ENCODE measurements at regions not wholly inside any gene's neighbourhood (a gene's known extent, or its start where the extent isn't known, plus 50 kb on each side); places are given as distances from the start of the nearest gene placed in this dataset.

- peak overlapping the region; percentile 40 for H2AFZ ChIP-seq (ENCODE audit: low read length, unreplicated experiment)
Observed at GRCh38 chr6:47103931-47104330, 61.8 kb upstream of the ADGRF1 start.

GRCh38 chr6:47102331-47102730 lies 60.2 kb upstream of the ADGRF1 start:
- Histone ChIP-seq H3K27ac (ENCODE audit: low read depth, low read length) (no peak overlapping the region), H2AFZ (ENCODE audit: low read length, unreplicated experiment) (no peak overlapping the region), H3K27me3 (ENCODE audit: insufficient read depth, low read length) (no peaks in the 10 kb centered on the region), H3K79me2 (ENCODE audit: control insufficient read depth, insufficient read depth, low read length, unreplicated experiment) (no peaks in the 10 kb centered on the region), H3K36me3 (ENCODE audit: insufficient read depth, low read length) (no peaks in the 10 kb centered on the region), H3K4me3 (ENCODE audit: low read depth, low read length) (no peak overlapping the region), H3K4me1 (ENCODE audit: control insufficient read depth, insufficient read depth, low read length, unreplicated experiment) (peaks cover 21% of the 10 kb centered on the region)

More at GRCh38 chr6:47103931-47104330, 61.8 kb upstream of the ADGRF1 start:
- Histone ChIP-seq H3K4me1 (ENCODE audit: control insufficient read depth, insufficient read depth, low read length, unreplicated experiment) (peaks cover 12% of the 10 kb centered on the region), H3K27me3 (ENCODE audit: insufficient read depth, low read length) (no peaks in the 10 kb centered on the region), H3K4me3 (ENCODE audit: low read depth, low read length) (no peak overlapping the region), H3K36me3 (ENCODE audit: insufficient read depth, low read length) (no peaks in the 10 kb centered on the region), H3K27ac (ENCODE audit: low read depth, low read length) (peak overlapping the region; percentile 16; the same call in 1 of the 2 replicates), H3K79me2 (ENCODE audit: control insufficient read depth, insufficient read depth, low read length, unreplicated experiment) (no peaks in the 10 kb centered on the region)

GRCh38 chr6:47098570-47098993 lies 56.5 kb upstream of the ADGRF1 start:
- no peak overlapping the region for H3K27ac ChIP-seq (ENCODE audit: low read depth, low read length)
- peak overlapping the region; percentile 1 for H2AFZ ChIP-seq (ENCODE audit: low read length, unreplicated experiment)
- no peak overlapping the region for H3K4me3 ChIP-seq (ENCODE audit: low read depth, low read length)
- no peaks in the 10 kb centered on the region for H3K79me2 ChIP-seq (ENCODE audit: control insufficient read depth, insufficient read depth, low read length, unreplicated experiment)
- H3K4me1 ChIP-seq (ENCODE audit: control insufficient read depth, insufficient read depth, low read length, unreplicated experiment) = peaks cover 10% of the 10 kb centered on the region
- H3K36me3 ChIP-seq (ENCODE audit: insufficient read depth, low read length) = no peaks in the 10 kb centered on the region
- no peaks in the 10 kb centered on the region for H3K27me3 ChIP-seq (ENCODE audit: insufficient read depth, low read length)

DNA sequence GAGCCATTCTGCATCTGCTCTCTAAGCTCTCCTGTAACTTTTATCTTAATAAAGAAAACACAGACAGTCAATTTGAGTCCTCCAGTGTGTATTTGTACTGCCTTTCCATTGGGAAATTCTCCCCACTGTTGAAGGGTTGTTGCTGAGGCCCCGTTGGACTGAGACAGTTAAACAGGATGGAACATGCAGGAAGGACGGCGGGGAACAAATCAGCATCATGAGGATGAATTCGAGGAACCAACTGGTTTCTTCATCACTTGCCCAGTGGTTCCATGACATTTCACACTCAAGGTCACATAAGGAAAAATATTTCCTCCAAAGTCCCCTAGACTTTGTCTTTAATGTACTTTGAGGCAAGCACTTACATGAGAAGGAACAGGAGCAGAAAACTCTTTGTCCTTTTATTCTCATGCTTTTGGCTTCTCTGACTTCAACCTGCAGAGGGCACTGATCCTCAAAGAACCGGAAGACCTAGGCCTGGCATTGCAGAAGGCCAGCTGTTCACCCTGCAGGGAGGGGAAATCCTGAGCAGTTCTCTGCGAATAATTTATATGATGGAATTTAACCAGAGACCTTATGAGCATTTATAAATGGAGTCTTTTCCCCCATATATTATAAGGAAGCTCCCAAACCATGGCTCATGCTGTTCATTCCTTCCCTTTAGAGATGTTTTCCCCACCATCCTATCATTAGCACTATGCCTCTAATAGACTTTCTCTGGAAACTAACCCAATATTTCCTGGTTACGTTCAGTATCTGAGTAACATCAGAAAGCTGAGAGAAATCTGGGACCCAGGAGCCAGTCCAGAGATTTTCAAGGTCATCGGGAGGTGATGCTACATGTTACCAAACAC lies 55.2 kb upstream of the ADGRF1 start:
- Histone ChIP-seq H3K4me3 (ENCODE audit: low read depth, low read length) (no peak overlapping the region), H3K79me2 (ENCODE audit: control insufficient read depth, insufficient read depth, low read length, unreplicated experiment) (no peaks in the 10 kb centered on the region), H3K4me1 (ENCODE audit: control insufficient read depth, insufficient read depth, low read length, unreplicated experiment) (peaks cover 9% of the 10 kb centered on the region), H3K36me3 (ENCODE audit: insufficient read depth, low read length) (no peaks in the 10 kb centered on the region), H3K27ac (ENCODE audit: low read depth, low read length) (no peak overlapping the region), H3K27me3 (ENCODE audit: insufficient read depth, low read length) (no peaks in the 10 kb centered on the region), H2AFZ (ENCODE audit: low read length, unreplicated experiment) (no peak overlapping the region)

- Histone ChIP-seq H3K79me2 (ENCODE audit: control insufficient read depth, insufficient read depth, low read length, unreplicated experiment) (no peaks in the 10 kb centered on the region), H3K36me3 (ENCODE audit: insufficient read depth, low read length) (no peaks in the 10 kb centered on the region), H3K4me3 (ENCODE audit: low read depth, low read length) (no peak overlapping the region), H2AFZ (ENCODE audit: low read length, unreplicated experiment) (no peak overlapping the region), H3K27me3 (ENCODE audit: insufficient read depth, low read length) (no peaks in the 10 kb centered on the region), H3K4me1 (ENCODE audit: control insufficient read depth, insufficient read depth, low read length, unreplicated experiment) (peaks cover 9% of the 10 kb centered on the region), H3K27ac (ENCODE audit: low read depth, low read length) (no peak overlapping the region)
Observed at GRCh38 chr6:47096211-47096895, 54.2 kb upstream of the ADGRF1 start.

DNA sequence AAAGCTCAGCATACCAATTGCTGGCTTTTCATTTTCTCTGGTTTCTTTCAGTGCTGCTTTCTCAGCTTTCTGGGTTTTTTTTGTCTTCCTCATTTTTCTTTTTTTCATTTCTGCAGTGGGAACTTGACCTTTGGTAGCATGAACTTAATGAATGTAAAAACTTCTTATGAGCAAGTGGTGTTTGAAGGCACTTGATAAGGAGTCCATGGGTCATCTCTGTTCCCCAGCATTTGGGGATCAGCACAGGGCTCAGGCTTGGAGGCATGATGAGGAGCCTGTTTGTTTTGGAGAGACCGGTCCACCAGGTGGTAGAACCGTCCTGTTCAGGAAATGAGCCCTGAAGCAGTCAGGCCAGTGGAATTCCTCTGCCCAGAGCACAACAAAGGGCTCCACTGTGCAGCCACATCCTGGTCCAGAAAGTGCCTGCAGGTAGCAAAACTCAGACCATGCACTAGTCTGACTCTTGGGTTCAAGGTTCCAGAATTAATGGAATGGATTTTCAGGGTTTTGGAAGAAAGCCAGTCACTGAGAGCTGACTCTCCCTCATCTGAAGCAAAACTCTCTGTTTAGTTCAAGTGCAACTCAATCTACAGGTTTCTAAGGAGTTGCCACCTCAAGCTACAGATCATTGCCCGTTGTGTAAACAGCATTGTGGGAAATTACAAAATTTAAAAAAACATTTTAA lies 52.3 kb upstream of the ADGRF1 start:
- no peak overlapping the region for H3K27ac ChIP-seq (ENCODE audit: low read depth, low read length)

GRCh38 chr6:47093169-47093568 lies 51.0 kb upstream of the ADGRF1 start:
- Histone ChIP-seq H3K27me3 (ENCODE audit: insufficient read depth, low read length) (no peaks in the 10 kb centered on the region), H3K79me2 (ENCODE audit: control insufficient read depth, insufficient read depth, low read length, unreplicated experiment) (no peaks in the 10 kb centered on the region), H3K27ac (ENCODE audit: low read depth, low read length) (no peak overlapping the region), H3K4me3 (ENCODE audit: low read depth, low read length) (no peak overlapping the region), H3K4me1 (ENCODE audit: control insufficient read depth, insufficient read depth, low read length, unreplicated experiment) (peaks cover 4% of the 10 kb centered on the region), H3K36me3 (ENCODE audit: insufficient read depth, low read length) (no peaks in the 10 kb centered on the region), H2AFZ (ENCODE audit: low read length, unreplicated experiment) (no peak overlapping the region)

More for the DNA sequence above, 52.3 kb upstream of the ADGRF1 start:
- Histone ChIP-seq H3K4me1 (ENCODE audit: control insufficient read depth, insufficient read depth, low read length, unreplicated experiment) (peaks cover 9% of the 10 kb centered on the region), H3K27me3 (ENCODE audit: insufficient read depth, low read length) (no peaks in the 10 kb centered on the region), H2AFZ (ENCODE audit: low read length, unreplicated experiment) (no peak overlapping the region), H3K36me3 (ENCODE audit: insufficient read depth, low read length) (no peaks in the 10 kb centered on the region), H3K4me3 (ENCODE audit: low read depth, low read length) (no peak overlapping the region), H3K79me2 (ENCODE audit: control insufficient read depth, insufficient read depth, low read length, unreplicated experiment) (no peaks in the 10 kb centered on the region)

DNA sequence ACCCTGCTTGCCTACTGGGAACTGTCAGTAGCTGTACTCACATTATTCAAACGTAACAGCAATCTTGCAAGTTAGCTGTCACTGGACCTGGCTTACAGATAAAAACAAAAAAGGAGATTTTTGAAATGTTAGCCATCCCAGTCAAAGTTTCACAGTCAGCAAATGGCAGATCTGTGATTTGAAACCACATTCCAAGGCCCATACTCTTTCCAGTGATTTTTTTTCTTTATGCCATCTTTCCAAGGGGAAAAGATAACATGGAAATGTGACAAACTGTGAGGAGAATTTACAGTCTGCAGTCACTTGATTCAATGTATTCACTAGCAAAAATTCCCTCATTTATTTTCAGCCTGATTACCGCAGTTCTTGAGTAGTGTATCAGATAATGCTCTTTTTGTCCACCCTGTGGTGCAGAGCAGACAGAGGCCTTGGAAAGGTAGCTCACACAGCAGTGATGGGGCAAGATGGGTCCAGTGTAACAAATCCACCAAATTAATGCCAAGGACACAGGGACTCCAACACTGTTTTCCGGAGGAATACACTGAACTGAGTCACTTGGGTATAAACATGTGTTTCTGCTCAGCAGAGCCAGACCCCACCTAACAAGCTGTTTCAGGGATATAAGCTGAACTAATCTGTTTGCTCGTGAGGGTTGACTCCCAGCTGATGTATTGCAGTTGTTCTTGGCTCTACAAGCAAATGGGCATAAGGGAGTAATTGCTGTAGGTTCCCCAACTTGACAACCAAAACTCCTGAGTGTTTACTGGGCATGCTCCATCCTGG lies 49.9 kb upstream of the ADGRF1 start:
- Histone ChIP-seq H3K4me3 (ENCODE audit: low read depth, low read length) (no peak overlapping the region), H3K27ac (ENCODE audit: low read depth, low read length) (no peak overlapping the region), H3K27me3 (ENCODE audit: insufficient read depth, low read length) (no peaks in the 10 kb centered on the region), H2AFZ (ENCODE audit: low read length, unreplicated experiment) (no peak overlapping the region), H3K36me3 (ENCODE audit: insufficient read depth, low read length) (no peaks in the 10 kb centered on the region), H3K4me1 (ENCODE audit: control insufficient read depth, insufficient read depth, low read length, unreplicated experiment) (no peaks in the 10 kb centered on the region), H3K79me2 (ENCODE audit: control insufficient read depth, insufficient read depth, low read length, unreplicated experiment) (no peaks in the 10 kb centered on the region)
